ENCODE measurements at regions not wholly inside any gene's neighbourhood (a gene's known extent, or its start where the extent isn't known, plus 50 kb on each side); places are given as distances from the start of the nearest gene placed in this dataset.
"Not testable (repeated sequence)": the region's sequence is repeated elsewhere in the genome, so short reads cannot be mapped to it uniquely, and the experiment has no call there.

DNA sequence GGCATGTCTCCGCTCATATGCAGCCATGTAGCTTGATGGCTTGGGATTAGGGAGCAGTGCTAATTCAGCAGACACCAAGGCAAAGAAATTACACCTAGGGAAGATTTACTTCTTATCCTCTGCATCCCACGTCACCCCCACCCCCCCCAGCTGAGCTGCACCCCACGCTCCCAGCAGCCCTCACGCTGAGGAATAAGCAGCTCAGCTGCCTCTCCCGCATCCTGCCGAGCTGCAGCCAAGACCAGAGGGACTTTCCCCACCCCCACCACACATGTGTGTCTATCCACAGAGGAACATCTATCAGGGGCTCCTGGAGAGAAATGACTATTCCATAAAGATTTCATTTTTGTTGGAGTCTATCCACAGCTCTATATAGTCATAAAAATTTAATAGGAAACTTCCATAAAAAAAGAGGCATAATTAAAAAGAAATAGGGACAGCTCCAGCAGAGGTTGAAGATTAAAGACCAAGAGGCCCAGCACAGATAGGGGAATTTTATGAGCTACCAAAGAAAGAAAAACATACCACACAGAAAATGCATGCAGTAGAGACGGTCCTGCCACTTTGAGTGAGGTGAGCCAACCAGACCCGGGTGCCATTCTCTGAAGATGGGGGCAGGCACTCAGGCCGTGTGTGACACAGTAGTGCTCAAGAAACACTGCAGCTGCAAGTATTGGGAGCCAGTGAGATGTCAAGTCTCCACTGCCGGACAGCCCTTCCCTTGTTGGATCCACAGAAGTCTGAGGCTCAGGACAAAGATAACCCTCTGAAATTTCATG lies 274.8 kb downstream of the BCL2L11 start:
- DNase-seq (ENCODE audit: low spot score) = not testable (repeated sequence)

DNA sequence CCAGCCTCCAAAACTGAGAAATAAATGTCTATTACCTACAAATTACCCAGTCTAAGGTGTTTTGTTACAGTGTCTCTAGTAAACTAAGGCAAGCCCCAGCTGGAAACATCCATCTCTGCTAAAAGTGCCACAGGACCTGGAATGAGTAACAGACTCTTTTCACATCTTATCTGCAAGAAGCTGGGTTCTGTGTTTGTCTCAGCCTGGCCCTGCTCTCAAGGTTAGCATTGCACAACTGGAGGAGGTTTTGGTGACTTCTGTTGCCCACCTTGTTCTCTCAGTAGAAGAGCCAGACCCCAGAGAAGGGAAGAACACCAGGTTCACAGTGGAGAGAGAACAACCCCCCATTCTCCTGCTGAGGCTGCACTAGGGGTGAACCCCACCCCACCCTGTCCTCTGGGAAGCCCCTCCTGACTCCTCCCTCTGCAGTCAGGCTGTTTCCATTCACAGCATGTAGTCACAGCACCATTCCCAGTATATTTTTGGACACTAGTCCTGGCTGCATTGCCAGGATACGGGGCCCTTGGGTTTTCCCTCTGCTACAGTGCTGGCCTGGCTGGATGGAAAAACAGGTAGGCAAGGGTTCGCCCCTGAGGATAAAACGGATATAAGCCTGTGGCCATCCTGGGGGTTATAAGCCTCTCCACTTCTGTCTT lies 280.0 kb downstream of the BCL2L11 start:
- not testable (repeated sequence) for DNase-seq (ENCODE audit: low spot score)

DNA sequence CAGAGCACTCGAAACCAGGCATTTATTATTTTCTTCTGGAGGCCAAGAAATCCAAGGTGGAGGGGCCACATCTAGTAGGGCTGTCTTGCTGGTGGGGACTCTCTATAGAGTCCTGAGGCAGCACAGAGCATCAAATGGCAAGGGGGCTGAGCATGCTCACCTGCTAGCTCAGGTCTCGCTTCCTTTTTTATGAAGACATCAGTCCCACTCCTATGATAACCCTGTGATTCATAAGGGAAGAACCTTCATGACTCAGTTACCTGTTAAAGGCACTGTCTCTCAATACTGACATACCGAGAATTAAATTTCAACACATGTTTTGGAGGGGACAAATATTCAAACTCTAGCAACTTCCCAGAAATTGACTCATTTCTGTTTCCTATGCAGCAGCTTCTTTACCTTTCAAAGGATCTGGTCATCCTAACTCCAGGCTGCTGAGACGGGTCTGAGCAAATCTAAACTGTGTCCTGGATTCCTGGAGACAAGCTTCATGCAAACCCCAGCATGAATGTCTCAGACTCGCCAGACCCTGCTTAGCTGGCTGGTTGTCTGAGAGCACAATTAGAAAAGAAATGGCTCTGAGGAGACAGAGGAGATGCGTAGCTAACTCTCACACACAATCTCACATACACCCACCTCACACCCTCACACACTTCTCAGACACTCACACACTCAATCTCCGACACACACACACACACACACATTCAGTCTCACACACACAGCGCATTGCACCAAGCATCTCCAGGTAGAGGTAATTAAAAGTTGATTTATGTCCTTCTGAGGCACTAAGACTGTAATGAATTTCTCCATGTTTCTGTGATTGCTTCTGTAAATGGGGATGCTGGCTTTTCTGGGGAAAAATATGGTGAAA lies 280.8 kb downstream of the BCL2L11 start:
- not testable (repeated sequence) for DNase-seq (ENCODE audit: low spot score)

DNA sequence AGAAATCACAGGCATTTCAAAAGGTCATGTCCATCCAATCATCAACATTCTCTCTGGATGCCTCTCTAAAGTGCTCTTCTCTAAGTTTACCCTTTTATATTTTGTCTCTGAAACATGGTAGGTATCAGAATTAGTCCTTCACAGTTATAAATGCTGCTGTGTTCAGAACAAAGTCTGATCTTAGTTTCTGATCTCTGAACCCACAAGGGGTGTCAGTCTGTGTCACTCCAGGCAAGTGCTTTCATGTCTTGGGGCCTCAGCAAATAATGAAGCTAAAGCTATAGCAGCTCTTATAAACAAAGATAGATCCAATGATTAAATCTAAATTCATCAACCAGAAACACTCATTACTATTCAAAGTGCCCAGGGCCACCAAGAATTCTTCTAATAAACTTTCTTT lies 281.7 kb downstream of the BCL2L11 start:
- DNase-seq (ENCODE audit: low spot score) = not testable (repeated sequence)

DNA sequence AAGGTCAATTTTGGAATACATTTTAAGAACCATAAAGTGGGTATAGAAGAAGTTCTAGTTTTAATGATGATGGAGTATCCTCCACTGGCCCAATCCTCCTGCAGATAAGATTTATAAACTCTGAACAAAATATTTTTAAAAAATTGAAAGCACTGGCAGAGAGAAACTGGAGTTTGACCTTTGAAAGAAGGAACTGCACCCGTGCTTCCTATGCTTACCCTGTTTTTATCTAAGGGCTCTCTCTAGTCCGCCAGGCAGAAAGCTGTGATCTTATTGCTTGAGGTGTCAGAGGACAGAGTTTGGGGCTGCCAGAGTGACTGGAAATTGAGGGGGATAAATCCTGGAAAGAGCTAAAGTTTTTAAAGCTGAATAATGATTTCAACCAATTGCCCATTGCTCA lies 282.6 kb downstream of the BCL2L11 start:
- DNase-seq (ENCODE audit: low spot score) = not testable (repeated sequence)

DNA sequence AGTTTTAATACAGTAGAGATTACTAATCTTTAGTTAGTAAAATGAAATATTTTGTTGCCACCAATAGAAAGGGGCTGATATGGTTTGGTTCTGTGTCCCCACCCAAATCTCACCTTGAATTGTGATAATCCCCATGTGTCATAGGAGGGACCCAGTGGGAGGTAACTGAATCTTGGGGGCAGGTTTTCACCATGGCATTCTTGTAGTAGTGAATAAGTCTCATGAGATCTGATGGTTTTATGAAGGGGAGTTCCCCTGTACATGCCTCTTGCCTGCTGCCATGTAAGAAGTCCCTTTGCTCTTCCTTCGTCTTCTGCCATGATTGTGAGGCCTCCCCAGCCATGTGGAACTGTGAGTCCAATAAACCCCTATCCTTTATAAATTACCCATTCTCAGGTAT lies 285.9 kb downstream of the BCL2L11 start:
- not testable (repeated sequence) for DNase-seq (ENCODE audit: low spot score)

DNA sequence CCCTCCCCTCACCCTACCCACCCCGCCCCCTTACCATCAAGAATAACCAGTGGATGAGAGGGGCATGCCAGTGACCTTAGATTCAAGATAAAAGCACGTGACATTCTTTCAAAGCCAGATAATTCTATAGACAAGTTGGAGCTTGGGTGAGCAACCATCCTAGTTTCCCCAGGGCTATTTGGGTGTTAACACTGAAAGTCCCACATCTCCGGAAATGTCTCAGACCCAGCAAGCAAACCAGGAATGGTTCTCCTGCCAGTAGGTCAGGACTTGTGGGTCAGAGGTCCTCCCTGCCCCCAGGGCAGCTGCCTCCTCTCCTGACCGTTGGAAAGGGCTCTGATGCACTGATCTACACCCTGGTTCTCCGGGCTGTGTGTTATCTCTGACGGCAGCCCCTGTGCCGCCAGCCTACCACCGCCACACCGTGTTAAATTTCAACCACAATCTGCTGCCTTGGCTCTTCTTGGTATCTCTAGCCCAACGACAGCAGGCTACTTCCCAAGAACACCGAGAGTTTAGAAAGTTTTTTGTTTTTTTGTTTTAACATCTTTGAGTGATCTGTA lies 287.0 kb downstream of the BCL2L11 start:
- DNase-seq (ENCODE audit: low spot score) = not testable (repeated sequence)

DNA sequence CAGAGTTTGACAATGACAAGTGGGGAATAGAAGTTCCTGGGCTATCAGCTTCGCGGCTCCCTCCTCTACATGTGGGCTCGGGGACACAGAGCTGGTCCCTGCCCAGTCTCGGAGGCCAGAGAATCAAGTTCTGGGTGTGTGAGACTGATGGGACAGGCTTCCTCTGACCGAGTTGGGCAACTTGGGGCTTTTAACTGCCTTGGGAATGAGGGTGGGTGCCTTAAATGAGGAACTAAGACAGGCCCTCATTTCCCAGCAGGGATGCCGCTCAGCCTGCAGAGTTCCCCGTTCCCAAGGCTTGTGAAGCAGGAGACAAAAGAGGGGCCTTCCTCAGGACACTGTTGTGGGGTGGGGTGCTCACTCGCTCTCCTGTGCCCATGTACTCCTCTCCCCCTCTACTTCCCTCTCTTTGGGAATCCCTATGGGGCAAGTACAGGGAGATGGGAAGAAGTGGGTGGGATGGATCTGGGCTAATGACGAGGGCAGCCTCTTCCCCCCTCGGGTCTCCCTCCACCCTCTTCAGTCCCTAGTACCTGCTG lies 290.2 kb downstream of the BCL2L11 start:
- DNase-seq (ENCODE audit: low spot score) = not testable (repeated sequence)

DNA sequence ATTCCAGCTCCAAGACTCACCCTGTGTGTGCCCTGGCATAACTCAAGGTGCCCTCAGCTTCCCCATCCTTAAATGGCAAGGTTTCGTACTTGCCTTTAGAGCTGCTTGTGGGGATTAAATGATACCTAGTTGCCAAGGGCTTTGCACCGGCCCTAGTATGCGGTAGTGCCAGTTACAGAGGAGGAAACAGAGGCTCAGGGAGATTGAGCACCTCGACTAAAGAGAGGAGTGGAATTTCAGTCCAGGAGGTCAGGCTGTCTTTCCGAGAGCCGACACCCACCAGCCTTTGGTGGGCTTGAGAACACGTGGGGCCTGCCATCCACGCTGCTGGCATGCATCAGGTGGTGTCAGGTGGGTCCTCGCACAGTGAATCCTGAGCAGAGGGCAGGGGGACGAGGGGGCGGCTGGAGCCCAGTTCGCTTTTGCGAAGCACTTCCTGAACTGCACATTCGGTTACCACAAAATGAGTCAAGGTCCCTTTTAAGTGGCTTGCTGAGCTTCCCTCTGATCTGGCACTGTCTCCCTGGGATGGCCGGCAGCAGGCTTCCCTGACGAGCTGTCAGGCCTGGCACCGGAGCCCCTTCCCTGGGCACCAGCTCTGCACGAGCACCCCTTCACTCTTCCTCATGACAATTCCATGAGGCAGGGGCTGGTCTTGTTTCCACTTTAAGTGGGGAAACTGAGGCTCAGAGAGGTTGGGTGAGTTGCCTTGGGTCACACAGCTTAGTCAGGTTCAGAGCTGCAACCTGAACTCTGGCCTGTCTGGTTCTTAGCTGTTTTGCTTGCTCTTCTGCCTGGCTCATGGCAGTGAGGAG lies 291.4 kb downstream of the BCL2L11 start:
- DNase-seq (ENCODE audit: low spot score) = not testable (repeated sequence)

DNA sequence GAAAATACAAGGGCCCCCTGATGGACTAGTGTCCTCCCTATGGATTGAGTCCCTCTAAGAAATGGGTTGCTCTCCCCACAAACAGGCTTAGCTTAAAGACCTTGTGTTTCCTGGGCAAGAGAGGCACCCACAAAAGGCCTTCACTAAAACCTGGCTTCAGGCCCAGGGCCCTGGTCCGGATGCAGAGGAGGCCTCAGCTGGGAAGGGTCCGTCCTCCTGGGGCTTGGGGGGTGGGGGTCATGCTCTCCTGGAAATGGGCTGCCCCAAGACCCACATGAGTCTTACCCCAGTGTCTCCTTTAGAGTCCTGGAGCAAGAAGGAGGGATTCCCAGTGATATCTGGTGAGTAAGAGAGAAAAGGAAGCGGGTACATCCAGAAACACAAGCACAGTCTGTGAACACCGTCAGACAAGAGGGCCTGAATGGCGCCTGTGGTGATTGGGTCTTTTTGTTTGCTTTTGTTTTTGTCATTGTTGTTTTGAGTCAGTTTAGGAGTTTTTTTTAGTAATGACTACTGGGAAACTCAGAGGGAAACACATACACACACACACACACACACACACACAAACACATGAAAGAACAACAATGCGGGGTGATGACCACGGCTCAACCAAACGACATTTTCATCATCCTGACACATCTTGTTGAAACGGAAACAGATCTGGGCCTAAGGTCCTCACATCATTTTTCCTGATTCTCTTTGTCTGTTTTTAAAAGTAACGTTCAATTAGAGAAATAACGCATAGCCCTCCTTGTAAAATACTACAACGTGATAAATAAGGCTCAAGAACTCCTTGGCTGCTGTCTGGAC lies 292.3 kb downstream of the BCL2L11 start:
- DNase-seq (ENCODE audit: low spot score) = not testable (repeated sequence)

DNA sequence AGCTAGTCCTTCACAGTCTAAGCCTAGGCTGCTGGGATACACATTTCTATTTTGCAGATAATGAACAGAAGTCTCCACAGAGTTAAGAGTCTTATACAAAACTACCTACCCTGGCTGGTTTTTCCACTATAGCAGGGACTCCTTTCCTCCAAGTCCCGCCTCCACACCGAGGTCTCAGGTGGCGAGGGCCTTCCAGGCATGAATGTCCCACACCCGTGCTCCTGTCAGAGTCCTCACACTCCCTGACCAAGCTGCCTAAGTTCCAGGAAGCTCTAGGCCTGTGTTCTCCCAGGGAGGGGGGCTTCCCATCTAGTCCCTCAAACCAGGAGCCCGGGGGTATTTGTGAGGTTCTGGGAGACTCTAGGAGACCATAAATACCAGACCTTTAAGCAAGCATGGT lies 293.2 kb downstream of the BCL2L11 start:
- not testable (repeated sequence) for DNase-seq (ENCODE audit: low spot score)

DNA sequence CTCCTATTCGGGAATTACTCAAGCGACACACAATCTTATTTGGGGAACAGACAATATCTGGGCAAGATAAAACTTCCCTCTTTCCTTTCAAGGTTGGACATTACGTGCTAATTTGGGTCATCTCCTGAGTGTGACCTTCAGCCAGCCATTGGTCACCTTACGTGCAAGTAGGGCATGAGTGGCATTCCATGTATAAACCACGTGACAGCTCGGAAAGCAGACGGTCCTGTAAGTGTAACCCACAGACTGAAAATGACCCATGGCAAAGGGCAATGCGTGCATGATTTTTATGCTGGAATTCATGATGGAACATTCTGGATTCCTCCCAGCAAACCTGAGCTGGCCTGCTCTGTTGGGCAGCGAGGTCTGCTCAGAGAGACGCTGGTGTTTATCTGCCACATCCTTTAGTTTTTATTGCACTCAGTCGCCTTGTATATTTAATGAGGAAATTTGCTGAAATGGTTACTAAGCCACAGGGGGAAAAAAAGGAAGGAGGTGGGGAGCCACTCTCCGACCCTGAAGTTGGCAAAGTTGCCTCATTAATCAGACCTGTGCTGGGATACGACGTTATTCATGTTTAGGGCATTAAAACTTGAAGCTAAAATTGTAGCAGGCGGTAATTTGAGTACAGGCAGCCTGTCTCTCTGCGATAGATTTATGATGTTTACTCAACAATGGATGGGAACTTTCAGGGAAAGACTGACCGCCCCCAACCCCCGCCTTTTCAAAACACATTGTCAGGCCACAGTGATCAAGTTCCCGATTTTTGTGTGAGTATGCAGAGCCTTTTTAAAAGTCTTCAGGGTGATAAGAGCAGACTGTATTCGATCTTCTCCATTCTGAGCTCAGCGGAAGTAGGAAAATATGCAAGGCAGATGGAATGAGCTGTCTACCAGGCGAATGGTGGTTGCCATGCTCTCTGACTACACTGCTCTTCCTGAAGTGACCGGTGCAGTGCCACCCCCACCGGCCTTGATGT lies 295.3 kb downstream of the BCL2L11 start:
- not testable (repeated sequence) for DNase-seq (ENCODE audit: low spot score)

DNA sequence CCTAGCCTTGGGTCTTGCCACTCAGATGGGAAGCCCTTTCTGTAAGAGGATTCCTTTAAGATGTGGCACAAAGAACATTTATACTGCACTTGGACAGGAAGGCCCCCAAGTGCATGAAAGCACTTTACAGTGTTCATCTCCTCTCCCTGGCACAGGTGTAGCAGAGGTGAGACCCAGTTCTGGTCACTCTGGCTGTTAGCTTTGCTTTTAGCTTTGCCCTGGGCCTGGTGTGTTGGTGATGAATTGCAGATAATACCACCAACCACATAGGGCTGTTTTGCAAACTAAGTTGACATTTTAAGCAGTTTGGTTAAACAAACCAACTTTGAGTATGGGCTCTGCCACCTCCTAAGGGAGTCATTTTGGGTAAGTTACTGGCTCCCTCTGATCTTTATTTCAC lies 296.3 kb downstream of the BCL2L11 start:
- not testable (repeated sequence) for DNase-seq (ENCODE audit: low spot score)

DNA sequence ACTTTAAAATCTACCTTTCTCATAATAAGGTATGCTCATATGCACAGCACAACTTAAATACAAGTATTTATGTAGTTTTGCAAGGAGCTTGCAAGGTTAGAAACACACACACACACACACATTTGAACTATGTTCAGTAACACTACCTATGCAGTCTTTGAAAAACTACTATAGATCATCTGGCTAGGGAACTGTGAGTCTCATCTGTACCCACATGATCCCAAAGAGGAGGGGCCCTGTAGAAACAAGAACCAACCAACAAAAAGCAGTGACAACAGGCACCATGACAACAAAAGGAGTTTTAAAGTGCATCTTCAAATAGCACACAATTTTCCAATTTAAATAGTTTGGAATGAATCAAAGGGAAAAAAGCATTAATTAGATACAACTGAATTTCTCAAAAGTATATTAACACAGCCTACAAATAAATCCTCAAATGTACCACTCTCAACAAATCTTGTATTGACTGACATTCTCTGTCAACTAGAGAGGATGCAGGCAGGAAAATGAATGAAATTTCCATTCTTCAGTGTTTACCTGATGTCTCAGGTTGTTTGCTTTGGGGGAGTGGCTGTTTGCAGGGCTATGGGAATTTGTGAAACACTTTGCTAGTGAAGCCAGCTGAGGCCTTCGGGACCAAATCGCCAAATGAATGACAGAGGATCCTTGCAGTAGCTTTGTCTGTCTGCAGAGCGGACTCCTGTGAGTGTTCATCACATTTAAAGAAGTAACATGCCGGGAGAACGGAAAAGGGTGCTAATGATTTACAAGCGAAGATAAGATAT lies 297.6 kb downstream of the BCL2L11 start:
- DNase-seq (ENCODE audit: low spot score) = not testable (repeated sequence)

DNA sequence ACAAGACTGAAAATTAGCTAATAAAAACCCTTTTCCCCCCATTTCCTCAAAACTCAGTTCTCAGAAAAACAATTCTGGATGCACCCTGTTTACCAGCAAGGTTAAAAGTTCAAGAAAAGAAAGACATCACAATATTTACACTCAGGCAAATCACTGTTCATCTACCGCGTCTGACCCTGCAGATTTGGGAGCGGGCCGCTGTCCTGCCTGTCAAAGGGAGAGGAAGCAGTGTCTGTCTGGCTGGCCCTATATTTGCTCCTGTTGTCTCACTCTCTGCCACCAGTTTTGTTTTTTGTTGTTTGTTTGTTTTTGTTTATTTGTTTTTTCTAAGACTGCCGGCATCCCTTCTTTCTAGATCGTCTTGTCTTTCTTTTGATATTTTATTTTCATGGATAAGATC lies 299.4 kb downstream of the BCL2L11 start:
- not testable (repeated sequence) for DNase-seq (ENCODE audit: low spot score)

DNA sequence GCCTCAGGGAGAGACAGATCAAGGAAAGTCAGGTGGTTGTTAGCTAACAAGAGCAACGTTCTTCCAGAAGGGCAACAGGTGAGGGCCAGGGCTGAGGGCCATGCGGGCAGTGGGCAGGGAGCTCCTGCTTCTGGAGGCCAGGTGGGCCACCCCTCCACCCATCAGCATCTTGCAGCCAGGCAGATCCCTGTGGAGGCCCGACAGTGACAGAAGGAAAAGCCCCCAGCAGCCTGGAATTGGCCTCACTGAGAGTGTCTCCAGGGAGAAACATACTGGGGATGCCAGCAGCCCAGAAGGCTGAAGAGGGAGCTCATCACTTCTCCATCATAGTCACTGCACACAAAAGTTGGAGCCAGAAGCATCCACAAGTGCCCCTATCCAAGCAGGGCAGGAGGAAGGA lies 300.1 kb downstream of the BCL2L11 start:
- not testable (repeated sequence) for DNase-seq (ENCODE audit: low spot score)

DNA sequence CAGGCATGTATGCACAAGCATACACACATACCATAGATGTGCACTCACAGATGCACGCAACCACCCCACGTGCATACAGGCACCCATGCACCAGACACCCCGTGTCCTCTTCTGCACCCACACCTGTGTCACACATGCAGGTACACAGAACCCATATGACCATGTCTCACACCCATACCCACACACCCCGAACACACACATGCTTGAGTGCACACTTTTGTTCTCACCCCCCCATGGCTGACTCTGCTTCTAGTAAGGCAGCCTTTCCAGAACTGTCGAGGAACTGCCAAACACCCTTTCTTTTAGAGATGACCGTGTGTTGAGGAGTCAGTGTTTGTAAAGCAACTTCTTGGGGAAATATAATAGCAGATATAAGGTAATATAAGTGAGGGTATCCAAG lies 301.2 kb downstream of the BCL2L11 start:
- DNase-seq (ENCODE audit: low spot score) = not testable (repeated sequence)

DNA sequence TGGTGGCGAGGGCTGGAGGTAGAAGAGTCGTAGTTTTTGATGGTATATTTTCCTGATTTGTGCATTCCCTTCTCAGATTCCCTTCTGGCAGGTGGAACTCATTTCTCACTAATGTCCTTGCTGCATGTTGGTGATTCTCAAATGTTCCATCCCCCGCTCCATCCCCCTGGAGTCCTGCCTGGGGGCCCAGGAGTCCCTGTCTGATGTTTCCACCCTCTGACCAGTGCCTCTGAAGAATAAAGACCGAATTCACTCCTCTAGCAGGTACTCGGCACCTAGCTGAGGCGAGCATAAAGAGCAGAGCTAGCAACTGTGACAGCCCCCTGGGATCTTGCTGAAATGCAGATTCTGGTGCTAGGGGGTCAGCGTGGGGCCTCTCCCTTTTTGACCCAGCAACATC lies 301.8 kb downstream of the BCL2L11 start:
- not testable (repeated sequence) for DNase-seq (ENCODE audit: low spot score)

All from SK-N-DZ (cell line).